ENCODE measurements at regions not wholly inside any gene's neighbourhood (a gene's known extent, or its start where the extent isn't known, plus 50 kb on each side); places are given as distances from the start of the nearest gene placed in this dataset.

- no peak for TF ChIP-seq CTCF (IDR thresholded peaks at IDR 0.05)
- no peak for TF ChIP-seq POLR2AphosphoS5 (IDR thresholded peaks at IDR 0.05)
Observed at GRCh38 chr1:234782791-234783190, 172.8 kb upstream of the IRF2BP2 start.
